Activated CD8-positive, alpha-beta memory T cell treated with anti-CD3 and anti-CD28 coated beads for 48 hours (primary cell): ENCODE measurements at regions not wholly inside any gene's neighbourhood (a gene's known extent, or its start where the extent isn't known, plus 50 kb on each side); places are given as distances from the start of the nearest gene placed in this dataset.
"Not testable (repeated sequence)": the region's sequence is repeated elsewhere in the genome, so short reads cannot be mapped to it uniquely, and the experiment has no call there.

Experiments
- DNase-seq, 3 experiments: peaks; one replicate each; pipeline ENCODE4 v3.0.0-alpha.2; 2020; ENCODE audit warnings: low read depth in 2 of 3, low spot score in 2 of 3

DNA sequence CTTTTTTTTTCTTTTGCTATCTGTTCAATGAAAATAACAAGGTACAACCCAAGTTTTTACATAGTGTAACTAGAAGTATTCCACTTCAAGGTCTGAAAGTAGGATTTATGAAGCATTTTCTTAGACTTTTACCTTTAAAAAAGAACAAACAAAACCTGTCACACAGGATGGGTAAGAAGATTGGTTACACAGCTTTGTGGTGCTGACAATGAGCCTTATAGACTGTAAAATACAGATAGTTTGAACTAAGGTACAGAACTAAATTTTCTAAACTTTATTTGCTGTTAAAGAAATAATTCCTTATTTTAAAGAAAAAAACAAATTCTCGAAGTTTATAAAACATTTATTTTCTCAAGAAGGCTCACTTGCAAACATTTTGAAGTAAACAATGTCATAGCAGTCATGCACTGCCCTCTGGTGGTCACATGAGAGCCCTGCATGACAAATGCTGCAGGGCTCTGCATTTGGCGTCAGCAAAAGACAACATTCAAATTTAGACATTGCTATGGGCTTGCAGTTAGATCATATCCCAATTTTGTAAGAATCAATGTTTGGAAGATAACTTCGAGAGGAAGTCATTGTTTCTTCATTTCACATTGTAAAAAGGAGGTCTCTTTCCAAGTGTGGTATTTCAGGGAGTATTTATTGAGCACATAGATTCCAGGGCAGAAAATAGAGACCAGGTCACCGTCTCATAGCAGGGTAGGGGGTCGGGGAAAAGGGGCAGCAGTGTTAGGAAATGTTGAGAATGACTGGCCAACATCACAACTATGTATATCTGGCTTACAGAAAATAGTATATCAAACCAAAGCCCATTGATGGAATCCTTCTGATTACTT is 115.3 kb upstream of the FMN2 start:
- DNase-seq, result peak in 1 of 3 experiments; percentile 20

DNA sequence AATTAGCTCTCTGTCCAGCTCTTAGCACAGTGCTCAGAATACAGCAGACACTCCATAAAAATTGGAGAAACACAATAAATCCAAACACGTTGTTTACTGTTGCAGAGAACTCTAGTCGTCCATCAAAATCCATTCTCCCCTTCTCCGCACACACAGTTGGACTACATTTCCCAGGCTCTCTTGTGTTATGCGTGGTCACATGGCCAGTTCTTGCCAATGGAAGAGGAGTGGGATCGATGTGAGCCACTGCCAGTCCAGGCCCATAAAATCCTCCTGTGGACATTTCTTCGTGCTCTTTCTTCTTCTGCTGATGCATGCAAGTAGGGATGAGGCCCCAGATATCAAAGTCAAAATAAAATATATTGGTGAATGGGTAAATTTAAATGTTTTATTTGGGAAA is 114.3 kb upstream of the FMN2 start:
- DNase-seq, result no peak

GRCh38 chr1:239979456-239979855 is 112.2 kb upstream of the FMN2 start:
- DNase-seq, result no peak

- DNase-seq, result no peak
Observed at GRCh38 chr1:239982762-239983161, 108.9 kb upstream of the FMN2 start.

- DNase-seq, result no peak
Observed at GRCh38 chr1:239985044-239985443, 106.6 kb upstream of the FMN2 start.

- no peak for DNase-seq
Observed at GRCh38 chr1:239987103-239987745, 104.5 kb upstream of the FMN2 start.

DNA sequence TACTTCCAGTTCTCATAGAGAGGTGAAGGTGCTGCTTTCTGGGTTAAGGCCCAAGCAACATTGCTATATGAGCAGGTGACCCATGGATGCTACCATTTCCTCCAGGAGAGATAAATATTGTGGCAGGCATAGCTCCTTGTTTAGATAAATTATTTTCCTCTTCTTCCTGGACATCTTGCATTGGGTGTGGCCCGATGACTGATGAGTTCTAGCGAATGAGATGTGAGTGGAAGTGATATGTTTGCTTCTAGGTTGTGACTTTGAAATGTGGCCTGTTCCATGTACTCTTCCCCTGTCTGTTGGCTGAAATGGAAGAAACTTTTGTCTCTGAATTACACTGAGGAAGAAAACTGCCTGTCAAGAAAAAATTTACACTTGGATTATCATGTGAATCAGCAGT is 101.7 kb upstream of the FMN2 start:
- no peak for DNase-seq

GRCh38 chr1:239992566-239992965 is 99.1 kb upstream of the FMN2 start:
- not testable (repeated sequence) for DNase-seq

GRCh38 chr1:239993366-239993765 is 98.3 kb upstream of the FMN2 start:
- no peak for DNase-seq

DNA sequence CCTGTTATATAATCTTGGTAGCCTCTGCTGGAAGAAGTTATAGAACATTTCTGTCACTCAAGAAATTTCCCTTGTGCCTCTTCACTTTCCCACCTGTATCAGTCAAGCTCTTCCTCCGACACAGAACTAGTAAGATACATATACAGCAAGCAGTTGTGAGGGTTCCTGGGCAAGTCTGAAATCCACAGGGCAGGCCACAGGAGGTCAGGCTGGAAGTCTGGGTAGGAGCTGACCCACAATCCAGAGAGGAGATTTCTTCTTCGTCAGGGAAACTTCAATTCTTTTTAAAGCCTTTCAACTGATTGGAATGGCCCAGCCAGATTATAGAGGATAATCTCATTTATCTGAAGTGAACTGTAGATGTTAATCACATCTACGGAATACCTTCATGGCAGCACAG is 96.4 kb upstream of the FMN2 start:
- DNase-seq, result no peak

DNA sequence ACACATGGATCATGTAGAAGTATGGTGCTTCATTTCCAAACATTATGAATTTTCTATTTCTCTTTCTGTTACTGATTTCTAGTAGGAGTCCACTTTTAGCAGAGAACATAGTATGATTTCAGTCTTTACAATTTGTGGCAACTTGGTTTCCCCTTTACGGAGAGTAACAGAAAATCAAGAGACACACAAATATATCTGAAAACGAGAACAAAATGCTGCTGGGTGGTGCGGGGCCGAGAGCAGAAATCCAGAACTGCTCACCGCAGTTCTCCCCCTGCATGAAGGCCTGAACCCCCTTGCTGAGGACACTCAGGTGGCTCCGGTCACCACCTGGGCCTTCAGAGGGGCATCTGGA is 94.5 kb upstream of the FMN2 start:
- DNase-seq, result no peak

- no peak for DNase-seq
Observed at GRCh38 chr1:239997515-239998311, 94.0 kb upstream of the FMN2 start.

GRCh38 chr1:239998312-239998649 is 93.4 kb upstream of the FMN2 start:
- DNase-seq, result no peak

GRCh38 chr1:239999170-239999569 is 92.5 kb upstream of the FMN2 start:
- no peak for DNase-seq

GRCh38 chr1:240000634-240001033 is 91.0 kb upstream of the FMN2 start:
- DNase-seq, result no peak

GRCh38 chr1:240001177-240001740 is 90.4 kb upstream of the FMN2 start:
- DNase-seq, result no peak

- no peak for DNase-seq
Observed at GRCh38 chr1:240004086-240004749, 87.5 kb upstream of the FMN2 start.

- no peak for DNase-seq
Observed at GRCh38 chr1:240005997-240006650, 85.6 kb upstream of the FMN2 start.

- no peak for DNase-seq
Observed at GRCh38 chr1:240008298-240008697, 83.4 kb upstream of the FMN2 start.

GRCh38 chr1:240014051-240014450 is 77.6 kb upstream of the FMN2 start:
- DNase-seq, result no peak

DNA sequence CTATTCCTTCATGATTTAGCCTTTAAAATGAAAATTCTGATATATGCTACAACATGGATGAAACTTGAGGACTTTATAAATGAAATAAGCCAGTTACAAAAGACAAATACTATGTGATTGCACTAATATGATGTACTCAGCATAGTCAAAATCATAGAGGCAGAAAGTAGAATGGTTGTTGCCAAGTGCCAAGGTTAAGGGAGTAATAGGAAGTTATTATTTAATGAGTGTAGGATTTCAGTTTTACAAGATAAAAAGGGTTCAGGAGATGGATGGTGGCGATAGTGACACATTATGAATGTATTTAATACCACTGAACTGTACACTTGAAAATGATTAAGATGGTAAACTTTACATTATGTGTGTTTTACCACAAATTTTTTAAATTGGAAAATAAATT is 73.1 kb upstream of the FMN2 start:
- no peak for DNase-seq
